Gastroesophageal sphincter (tissue), 4 donors: ENCODE measurements at regions not wholly inside any gene's neighbourhood (a gene's known extent, or its start where the extent isn't known, plus 50 kb on each side); places are given as distances from the start of the nearest gene placed in this dataset.

Experiments used
- ATAC-seq: fragments of 150-250 bp; one replicate; pipeline ENCODE4 v1.9.1; 2016; ENCODE audit warnings: mild to moderate bottlenecking, moderate library complexity
- H3K27ac ChIP-seq, 4 donors: fragments of 200-600 bp; sonication (generic) in 3 of 4; 1 replicate in 3 of 4; 2 replicates in 1 of 4; pipeline ENCODE4 v1.5.1; 2016 to 2019
- H3K27me3 ChIP-seq: fragments of 200-600 bp; sonication (generic); one replicate; pipeline ENCODE4 v1.5.1; 2019
- H3K36me3 ChIP-seq, 2 donors: fragments of 200-600 bp; sonication (generic); one replicate each; pipeline ENCODE4 v1.5.1; 2019; ENCODE audit warnings: control low read depth in 1 of 2
- H3K4me1 ChIP-seq, 3 donors: fragments of 200-600 bp; sonication (generic); 1 replicate in 2 of 3; 2 replicates in 1 of 3; pipeline ENCODE4 v1.5.1; 2016 to 2019; ENCODE audit warnings: control low read depth in 2 of 3
- H3K4me3 ChIP-seq, 2 donors: fragments of 200-600 bp; sonication (generic); one replicate each; pipeline ENCODE4 v1.5.1; 2019; ENCODE audit warnings: mild to moderate bottlenecking in 1 of 2, moderate library complexity in 1 of 2
- H3K9me3 ChIP-seq, 3 donors: fragments of 200-600 bp; sonication (generic); one replicate each; pipeline ENCODE4 v1.5.1; 2017 to 2019; ENCODE audit warnings: control low read depth in 2 of 3
- CTCF ChIP-seq, 4 experiments: fragments of 200-600 bp in 2 of 4; fragments of 450-650 bp in 2 of 4; sonication (generic) in 1 of 4; IDR thresholded peaks; one replicate each; pipeline ENCODE4 v1.5.1; 2017 to 2019; ENCODE audit warnings: antibody characterized with exemption in 4 of 4, mild to moderate bottlenecking in 2 of 4, moderate library complexity in 2 of 4
- EP300 ChIP-seq: sonication (generic); formaldehyde crosslinking; IDR thresholded peaks from one replicate; pipeline ENCODE4 v1.6.1; 2017; ENCODE audit warnings: antibody characterized with exemption, mild to moderate bottlenecking
- POLR2A ChIP-seq, 2 donors: fragments of 450-650 bp; IDR thresholded peaks; one replicate each; pipeline ENCODE4 v1.6.1; 2017; ENCODE audit warnings: antibody characterized with exemption in 2 of 2, mild to moderate bottlenecking in 2 of 2, moderate library complexity in 1 of 2
- POLR2AphosphoS5 ChIP-seq: sonication (generic); formaldehyde crosslinking; IDR thresholded peaks from one replicate; pipeline ENCODE4 v1.6.1; 2017; ENCODE audit warnings: antibody characterized with exemption
- WGBS, 2 donors: methylation state at CpG; one replicate each; pipeline ENCODE4 v1.1.5; 2018; ENCODE audit warnings: low coverage in 1 of 2; 5-methylcytosine and 5-hydroxymethylcytosine counted together

GRCh38 chr10:123952099-123952498 is 60.5 kb upstream of the CPXM2 start:
- 63 to 85% methylated on average over 6 of the region's 6 CpGs for WGBS, 2 donors
- no peak for TF ChIP-seq POLR2AphosphoS5
- no peak for TF ChIP-seq POLR2A (IDR thresholded peaks at IDR 0.05)
- no peak for TF ChIP-seq CTCF (IDR thresholded peaks at IDR 0.05)
- no peak for TF ChIP-seq EP300
- H3K27me3 ChIP-seq, result no peaks in the 10 kb centered on the region
- no peak for ATAC-seq
- H3K36me3 ChIP-seq, result no peaks in the 10 kb centered on the region
- no peak overlapping the region for H3K27ac ChIP-seq
- H3K4me1 ChIP-seq, result no peaks in the 10 kb centered on the region
- H3K4me3 ChIP-seq, result no peak overlapping the region
- no peaks in the 10 kb centered on the region for H3K9me3 ChIP-seq

- no peak overlapping the region for H3K27ac ChIP-seq
- ATAC-seq, result no peak
- TF ChIP-seq POLR2AphosphoS5 (no peak), POLR2A (IDR thresholded peaks at IDR 0.05) (no peak), CTCF (IDR thresholded peaks at IDR 0.05) (no peak), EP300 (no peak)
- no peaks in the 10 kb centered on the region for H3K27me3 ChIP-seq
- peaks cover 0 to 17% (median 0%) of the 10 kb centered on the region in 3 donors for H3K4me1 ChIP-seq
- H3K36me3 ChIP-seq, result no peaks in the 10 kb centered on the region
- no peak overlapping the region for H3K4me3 ChIP-seq
- 63 to 74% methylated on average over 1 to 6 of the region's 9 CpGs for WGBS, 2 donors
- H3K9me3 ChIP-seq, result no peaks in the 10 kb centered on the region
Measured at GRCh38 chr10:123948030-123948823, 56.6 kb upstream of the CPXM2 start.

GRCh38 chr10:123945325-123945920 is 53.8 kb upstream of the CPXM2 start:
- H3K27ac ChIP-seq, result no peak overlapping the region
- peaks cover 0 to 17% (median 0%) of the 10 kb centered on the region in 3 donors for H3K4me1 ChIP-seq
- WGBS, 2 donors, result 62 to 70% methylated on average over 6 to 8 of the region's 8 CpGs
- no peaks in the 10 kb centered on the region for H3K27me3 ChIP-seq
- no peaks in the 10 kb centered on the region for H3K9me3 ChIP-seq
- H3K4me3 ChIP-seq, result no peak overlapping the region
- peak; percentile 22 for ATAC-seq
- no peaks in the 10 kb centered on the region for H3K36me3 ChIP-seq
- TF ChIP-seq POLR2A (IDR thresholded peaks at IDR 0.05) (no peak), EP300 (no peak), POLR2AphosphoS5 (no peak), CTCF (IDR thresholded peaks at IDR 0.05) (no peak)

- 29 to 34% methylated on average over 3 to 5 of the region's 6 CpGs for WGBS, 2 donors
Measured at GRCh38 chr10:123944661-123945060, 53.1 kb upstream of the CPXM2 start.

More at GRCh38 chr10:123944661-123945060, 53.1 kb upstream of the CPXM2 start:
- no peaks in the 10 kb centered on the region for H3K36me3 ChIP-seq
- H3K4me1 ChIP-seq, result peaks cover 0 to 17% (median 0%) of the 10 kb centered on the region in 3 donors
- no peak overlapping the region for H3K4me3 ChIP-seq
- H3K27me3 ChIP-seq, result no peaks in the 10 kb centered on the region
- no peak for ATAC-seq
- no peak for TF ChIP-seq POLR2AphosphoS5
- TF ChIP-seq POLR2A (IDR thresholded peaks at IDR 0.05), result no peak
- no peak for TF ChIP-seq CTCF (IDR thresholded peaks at IDR 0.05)
- TF ChIP-seq EP300, result no peak
- H3K9me3 ChIP-seq, result no peaks in the 10 kb centered on the region
- peak overlapping the region in 3 of 4 donors; percentile 34 to 54 (median 37) for H3K27ac ChIP-seq
